Stimulated activated CD8-positive, alpha-beta memory T cell treated with anti-CD3 and anti-CD28 coated beads, Interleukin-2, amount 100 ng/mL, for 48 hours (primary cell): ENCODE measurements at regions not wholly inside any gene's neighbourhood (a gene's known extent, or its start where the extent isn't known, plus 50 kb on each side); places are given as distances from the start of the nearest gene placed in this dataset.
"Not testable (repeated sequence)": the region's sequence is repeated elsewhere in the genome, so short reads cannot be mapped to it uniquely, and the experiment has no call there.

Experiments used
- DNase-seq, 2 donors: peaks; one replicate each; pipeline ENCODE4 v3.0.0-alpha.2; 2020; ENCODE audit warnings: low read depth in 2 of 2

- DNase-seq, result no peak
Measured at GRCh38 chr6:119501798-119502483, 152.4 kb upstream of the MAN1A1 start.

GRCh38 chr6:119499797-119500196 lies 150.2 kb upstream of the MAN1A1 start:
- DNase-seq, result no peak

DNA sequence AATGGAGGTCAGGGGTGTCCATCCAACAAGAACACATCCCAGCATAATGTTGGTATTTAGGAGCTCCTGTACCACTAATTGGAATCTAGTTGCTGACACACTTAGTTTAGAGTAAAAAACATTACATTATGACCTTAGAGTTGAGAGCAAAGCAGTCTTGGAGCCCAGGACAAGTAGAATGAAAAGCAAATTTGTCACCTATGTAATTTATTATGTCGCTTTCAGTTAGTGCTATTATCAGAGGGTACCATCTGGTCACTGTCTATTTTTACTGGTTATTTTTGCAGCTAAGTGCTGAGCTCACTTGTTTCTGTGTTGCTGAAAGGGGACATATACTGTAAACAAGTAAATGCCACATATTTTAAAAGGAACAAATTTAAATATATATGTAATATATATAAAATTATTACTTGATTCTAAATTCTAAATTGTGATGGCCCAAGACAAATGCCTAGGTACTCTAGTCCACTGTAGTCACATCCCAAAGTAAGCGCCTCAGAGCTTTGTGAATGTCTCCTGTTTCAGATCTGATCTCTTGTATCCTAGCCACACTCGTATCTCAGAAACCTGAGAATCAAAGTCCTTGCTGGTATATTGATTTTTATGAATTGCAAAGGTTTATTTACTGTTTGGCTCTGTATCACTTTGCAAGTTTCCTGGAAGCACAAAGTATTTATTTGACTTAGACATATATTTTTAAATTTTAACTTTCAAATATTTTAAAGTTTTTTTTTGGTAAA lies 148.6 kb upstream of the MAN1A1 start:
- no peak for DNase-seq

- DNase-seq, result no peak
Measured at GRCh38 chr6:119495230-119495683, 145.7 kb upstream of the MAN1A1 start.

GRCh38 chr6:119493980-119494379 lies 144.4 kb upstream of the MAN1A1 start:
- DNase-seq, result no peak

- DNase-seq, result not testable (repeated sequence)
Measured at GRCh38 chr6:119491112-119491511, 141.6 kb upstream of the MAN1A1 start.

- not testable (repeated sequence) for DNase-seq
Measured at GRCh38 chr6:119490050-119490449, 140.5 kb upstream of the MAN1A1 start.

DNA sequence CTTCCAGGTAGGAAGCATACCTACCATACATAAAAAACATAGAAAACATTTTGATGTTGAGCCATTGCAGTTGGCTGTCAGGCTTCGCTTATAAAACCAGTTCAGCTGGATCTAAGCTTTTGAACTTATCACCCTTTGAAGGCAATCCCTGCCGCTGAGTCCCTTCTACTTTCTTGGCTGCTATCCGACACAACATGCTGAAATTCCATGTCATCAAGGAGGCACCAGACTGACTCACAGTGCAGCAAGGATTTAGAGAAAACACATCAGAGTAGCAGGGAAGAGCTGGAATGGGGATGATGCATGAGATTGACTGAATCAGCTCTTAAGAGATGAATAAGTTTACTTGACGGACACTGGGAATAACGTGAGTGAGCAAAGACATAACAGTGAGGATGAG lies 135.0 kb upstream of the MAN1A1 start:
- no peak for DNase-seq

- no peak for DNase-seq
Measured at GRCh38 chr6:119483908-119484307, 134.3 kb upstream of the MAN1A1 start.

GRCh38 chr6:119482850-119483285 lies 133.3 kb upstream of the MAN1A1 start:
- no peak for DNase-seq

- DNase-seq, result no peak
Measured at GRCh38 chr6:119481976-119482375, 132.4 kb upstream of the MAN1A1 start.

DNA sequence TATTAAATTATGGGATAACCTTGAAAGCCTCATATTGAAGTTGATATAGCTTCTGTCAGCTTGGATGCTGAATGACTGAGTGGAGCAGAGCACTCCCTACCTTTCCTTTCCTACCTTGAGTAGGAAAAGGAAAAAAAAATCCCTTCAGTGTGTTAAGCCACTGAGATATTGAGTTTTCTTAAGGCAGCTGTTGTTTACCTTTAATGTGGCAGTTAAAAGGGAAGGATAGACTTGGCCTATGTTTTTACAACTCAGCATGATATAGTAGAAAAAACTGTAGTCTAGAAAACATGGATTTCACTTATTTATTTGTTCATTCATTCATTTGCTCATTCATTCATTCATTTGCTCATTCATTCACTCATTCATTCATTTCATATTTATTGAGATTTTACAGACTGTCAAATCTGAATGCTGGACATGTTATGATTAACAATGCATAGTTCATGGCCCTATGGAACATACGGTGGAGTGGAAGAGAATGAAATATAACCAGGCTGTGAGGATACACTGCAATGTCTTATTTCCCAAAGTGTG lies 131.5 kb upstream of the MAN1A1 start:
- no peak for DNase-seq

- DNase-seq, result no peak
Measured at GRCh38 chr6:119479860-119480655, 130.5 kb upstream of the MAN1A1 start.

GRCh38 chr6:119476554-119476953 lies 127.0 kb upstream of the MAN1A1 start:
- no peak for DNase-seq

DNA sequence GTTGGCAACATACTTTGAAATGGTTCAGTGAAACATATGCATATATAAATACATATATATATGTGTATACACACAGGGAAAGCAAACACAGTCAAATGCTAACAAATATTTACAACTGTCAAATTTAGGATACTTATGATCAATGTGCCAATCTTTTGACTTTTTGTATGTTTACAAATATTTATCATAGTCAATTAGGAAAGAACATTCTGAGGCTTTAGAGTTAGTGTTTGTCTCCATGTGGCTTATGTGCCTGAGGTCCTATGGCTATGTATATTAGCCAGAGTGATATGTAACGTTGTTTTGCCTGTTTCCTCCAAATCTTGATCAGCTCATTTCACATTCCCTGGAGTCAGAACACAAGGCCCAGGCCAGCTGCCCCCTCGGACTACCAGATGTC lies 126.5 kb upstream of the MAN1A1 start:
- no peak for DNase-seq

GRCh38 chr6:119470893-119471542 lies 121.5 kb upstream of the MAN1A1 start:
- no peak for DNase-seq

DNA sequence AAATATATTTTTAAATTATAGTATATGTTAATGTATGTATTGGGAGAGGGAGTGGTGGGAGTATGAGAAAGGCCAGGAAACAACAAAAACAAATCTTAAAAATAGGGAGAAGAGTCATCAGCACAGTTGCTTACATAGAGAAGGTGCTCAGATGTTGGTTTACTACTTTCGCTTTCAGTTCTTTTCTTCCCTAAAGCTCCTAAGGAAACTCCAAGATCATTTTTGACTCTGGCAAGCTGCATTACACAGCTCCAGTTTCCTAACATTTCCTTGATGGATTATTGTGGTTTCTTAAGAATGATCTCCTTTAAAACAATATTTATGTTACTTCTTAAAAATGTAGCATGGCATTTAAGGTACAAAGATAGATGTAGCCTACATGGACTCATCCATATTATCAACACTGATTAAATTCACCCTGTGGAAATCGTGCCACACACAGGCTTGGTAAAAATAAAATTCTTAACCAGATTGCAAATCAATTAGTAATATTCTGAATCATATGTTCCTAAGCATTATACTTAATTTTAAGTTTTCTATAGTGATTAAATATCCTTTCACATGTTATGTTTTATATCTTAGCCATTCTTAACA lies 118.0 kb upstream of the MAN1A1 start:
- no peak for DNase-seq

DNA sequence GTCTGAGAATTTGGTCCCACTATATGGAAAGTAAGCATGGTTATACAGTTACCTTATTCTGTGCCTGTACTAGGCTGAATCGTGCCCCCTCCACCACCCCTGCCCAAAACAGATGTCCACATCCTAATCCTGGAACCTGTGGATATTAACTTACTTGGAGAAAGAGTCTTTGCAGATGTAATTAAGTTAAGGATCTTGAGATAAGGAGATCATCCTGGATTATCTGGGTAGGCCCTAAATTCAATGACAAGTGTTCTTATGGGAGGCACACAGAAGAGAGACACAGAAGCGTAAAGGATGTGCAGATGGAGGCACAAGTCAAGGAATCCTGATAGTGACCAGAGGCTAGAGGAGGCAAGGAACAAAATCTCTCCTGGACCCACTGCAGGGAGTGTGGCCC lies 116.7 kb upstream of the MAN1A1 start:
- no peak for DNase-seq

DNA sequence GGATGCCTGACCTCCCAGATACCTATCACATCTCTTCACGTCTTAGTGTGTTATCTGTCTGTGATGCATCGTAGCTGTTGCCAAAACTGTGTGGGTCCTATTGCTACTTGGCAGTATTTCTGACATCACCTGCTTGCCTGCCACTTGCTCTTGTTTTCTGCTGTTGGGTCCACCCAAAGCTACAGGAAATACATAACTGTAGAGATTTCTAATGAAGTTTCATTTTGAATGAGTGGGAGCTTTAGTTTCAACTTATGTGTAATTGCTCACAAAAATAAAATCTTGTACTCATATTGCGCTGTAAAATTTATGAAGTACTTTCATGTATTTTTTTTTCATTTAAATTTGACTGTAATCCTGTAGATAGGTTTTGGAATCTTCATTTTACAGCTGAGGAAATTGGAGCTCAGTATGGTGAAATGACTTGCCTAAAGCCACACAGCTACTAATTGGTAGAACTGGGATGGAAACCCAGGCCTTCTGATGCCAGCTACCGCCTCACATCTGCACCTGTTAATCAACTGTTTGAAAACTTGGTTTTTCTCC lies 113.6 kb upstream of the MAN1A1 start:
- DNase-seq, result no peak

GRCh38 chr6:119461187-119461586 lies 111.6 kb upstream of the MAN1A1 start:
- DNase-seq, result no peak
